RPMI8226 (cell line): ENCODE measurements at regions not wholly inside any gene's neighbourhood (a gene's known extent, or its start where the extent isn't known, plus 50 kb on each side); places are given as distances from the start of the nearest gene placed in this dataset.
A peak's percentile ranks its signal among the peaks of the same experiment; 100 is the strongest.
"Not testable (repeated sequence)": the region's sequence is repeated elsewhere in the genome, so short reads cannot be mapped to it uniquely, and the experiment has no call there.

Source experiments
- DNase-seq: peaks from one replicate; pipeline ENCODE4 v3.0.0-alpha.2; 2015

- DNase-seq, result no peak
These were observed 69.9 kb upstream of the TARDBP start for GRCh38 chr1:10942542-10942912.

DNA sequence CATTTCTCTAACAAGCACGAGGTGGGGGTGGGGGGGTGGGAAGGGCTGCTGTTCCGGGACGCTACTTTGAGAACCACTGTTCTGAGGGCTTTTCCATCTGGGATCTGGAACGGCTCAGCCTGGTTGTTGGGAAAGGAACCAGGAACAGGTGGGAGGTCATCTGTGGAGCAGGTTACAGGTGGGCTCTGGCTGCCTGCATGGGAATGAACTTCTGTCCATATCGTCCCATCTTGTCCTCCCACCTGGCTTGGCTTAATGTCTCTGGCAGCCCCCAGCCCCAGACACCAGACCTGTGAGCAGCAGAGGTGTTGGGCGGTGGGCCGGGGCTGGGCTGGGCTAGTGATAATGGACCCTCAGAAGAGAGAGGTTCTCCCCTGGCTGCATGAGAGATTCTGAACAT lies 69.4 kb upstream of the TARDBP start:
- no peak for DNase-seq

DNA sequence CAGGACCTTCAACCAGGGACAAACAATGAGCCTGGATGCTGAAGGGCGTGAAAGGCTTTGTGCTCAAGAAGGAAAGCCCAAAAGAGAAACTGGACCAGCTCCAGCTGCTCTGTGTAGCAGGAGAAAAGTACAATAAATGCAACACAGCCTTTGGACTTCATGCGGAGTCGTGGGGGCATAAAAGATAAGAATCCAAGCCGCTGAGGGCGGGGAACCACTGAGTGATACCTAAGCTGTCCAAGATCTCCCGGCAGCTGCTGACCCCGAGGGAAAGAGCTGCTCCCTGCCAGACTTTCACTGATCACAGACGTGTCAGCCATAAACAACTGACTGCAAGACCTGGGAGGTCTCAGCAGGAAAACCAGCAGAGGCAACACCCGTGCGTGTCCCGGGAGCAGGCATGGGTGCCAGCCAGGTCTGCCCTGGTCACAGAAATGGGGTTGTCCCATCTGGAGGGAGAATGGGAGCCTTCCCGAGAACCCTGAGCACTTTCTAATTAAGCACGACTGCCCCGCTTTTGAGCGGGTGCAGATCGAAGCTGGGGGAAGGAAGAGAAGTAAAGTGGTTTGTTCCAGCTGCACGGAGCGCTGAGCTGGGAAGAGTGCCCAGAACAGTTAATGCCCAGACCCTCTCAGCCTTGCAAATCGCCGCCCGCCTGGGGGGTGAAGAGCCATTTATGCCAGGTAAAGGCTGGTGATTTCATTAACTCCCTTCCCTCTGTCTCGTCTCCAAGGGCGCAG lies 68.3 kb upstream of the TARDBP start:
- DNase-seq, result peak; percentile 67

DNA sequence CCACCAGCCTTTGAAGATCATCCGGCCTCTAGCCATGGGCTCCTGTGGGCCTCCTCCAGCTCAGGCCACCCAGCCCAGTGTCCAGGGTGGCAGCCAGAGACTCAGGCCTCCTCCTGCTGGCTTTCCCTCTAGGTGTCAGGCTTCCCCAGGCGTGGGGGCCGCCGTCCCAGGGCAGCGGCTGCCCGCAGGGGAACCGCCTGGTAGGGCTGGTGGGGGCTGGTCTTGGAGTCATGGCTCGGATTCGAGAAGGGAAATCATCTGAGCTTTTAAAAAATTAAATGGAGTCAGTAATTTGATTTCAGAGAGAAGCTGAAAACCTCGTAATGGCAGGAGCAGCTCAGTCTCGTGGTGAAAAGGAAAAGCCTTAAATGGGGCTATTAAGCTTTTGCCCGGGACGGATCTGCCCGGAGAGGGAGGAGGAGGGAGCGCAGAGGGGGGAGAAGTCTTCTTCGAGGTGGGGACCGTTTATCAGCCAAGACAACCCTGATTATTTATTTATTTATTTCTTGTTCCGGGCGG lies 66.4 kb upstream of the TARDBP start:
- no peak for DNase-seq

GRCh38 chr1:10947181-10947580 lies 65.3 kb upstream of the TARDBP start:
- DNase-seq, result no peak

DNA sequence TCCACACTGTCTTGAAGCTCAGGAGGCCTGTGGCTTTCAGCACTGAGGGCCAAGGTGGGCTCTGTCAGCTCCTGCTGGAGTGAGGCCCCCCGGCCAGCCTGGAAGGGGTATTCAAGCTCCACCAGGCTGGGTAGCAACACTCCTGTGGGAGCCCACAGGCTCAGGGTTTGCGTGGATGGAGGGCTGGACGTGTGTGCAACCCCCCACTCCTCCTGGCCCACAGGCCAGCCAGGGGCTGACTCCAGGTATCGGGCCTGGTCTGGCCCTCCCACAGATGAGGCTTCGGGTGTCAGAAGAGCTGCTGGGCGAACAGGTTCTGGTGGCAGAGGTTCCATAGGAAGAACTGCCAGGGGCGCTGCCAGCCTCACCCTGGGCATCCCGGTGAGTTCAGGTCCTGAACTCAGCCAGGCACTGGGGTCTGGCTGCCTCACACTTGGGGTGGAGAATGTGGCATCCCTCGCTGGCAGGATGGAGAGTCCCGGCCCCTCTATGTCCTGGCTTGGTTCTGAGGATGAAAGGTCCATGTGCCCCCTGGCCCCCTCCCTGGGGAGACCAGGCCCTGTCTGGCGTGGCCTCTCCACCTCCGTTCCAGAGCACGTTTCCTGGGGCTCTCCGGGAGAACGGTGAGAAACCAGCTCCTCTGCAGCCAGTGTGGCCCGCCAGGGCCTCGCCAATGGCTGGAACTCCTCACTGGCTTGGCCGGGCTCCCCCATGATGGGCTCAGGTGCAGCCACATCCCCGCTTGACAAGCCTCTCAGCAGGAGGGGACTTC lies 64.6 kb upstream of the TARDBP start:
- no peak for DNase-seq

- no peak for DNase-seq
These were observed 64.0 kb upstream of the TARDBP start for GRCh38 chr1:10948463-10948775.

GRCh38 chr1:10950316-10951172 lies 61.9 kb upstream of the TARDBP start:
- peak; percentile 90 for DNase-seq

- DNase-seq, result not testable (repeated sequence)
These were observed 61.2 kb upstream of the TARDBP start for GRCh38 chr1:10951298-10951697.

DNA sequence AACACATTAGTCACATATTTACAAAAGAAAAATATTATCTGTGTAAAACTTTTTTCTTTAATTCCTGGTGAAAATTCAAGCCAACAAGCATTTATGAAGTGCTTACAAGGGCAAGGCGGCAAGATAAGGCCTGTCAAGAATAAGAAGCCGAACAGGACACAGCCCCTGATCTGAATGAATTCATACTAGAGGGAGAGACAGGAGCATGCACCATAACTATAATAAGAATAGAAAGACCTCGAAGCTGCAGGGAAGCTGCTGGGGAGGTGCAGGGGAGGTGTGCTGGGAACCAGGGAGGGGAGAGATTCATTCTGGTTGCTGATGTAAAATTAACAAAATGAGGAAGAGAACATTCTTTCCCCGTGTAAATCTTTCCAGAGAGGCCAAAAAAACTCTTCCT lies 60.5 kb upstream of the TARDBP start:
- DNase-seq, result no peak

DNA sequence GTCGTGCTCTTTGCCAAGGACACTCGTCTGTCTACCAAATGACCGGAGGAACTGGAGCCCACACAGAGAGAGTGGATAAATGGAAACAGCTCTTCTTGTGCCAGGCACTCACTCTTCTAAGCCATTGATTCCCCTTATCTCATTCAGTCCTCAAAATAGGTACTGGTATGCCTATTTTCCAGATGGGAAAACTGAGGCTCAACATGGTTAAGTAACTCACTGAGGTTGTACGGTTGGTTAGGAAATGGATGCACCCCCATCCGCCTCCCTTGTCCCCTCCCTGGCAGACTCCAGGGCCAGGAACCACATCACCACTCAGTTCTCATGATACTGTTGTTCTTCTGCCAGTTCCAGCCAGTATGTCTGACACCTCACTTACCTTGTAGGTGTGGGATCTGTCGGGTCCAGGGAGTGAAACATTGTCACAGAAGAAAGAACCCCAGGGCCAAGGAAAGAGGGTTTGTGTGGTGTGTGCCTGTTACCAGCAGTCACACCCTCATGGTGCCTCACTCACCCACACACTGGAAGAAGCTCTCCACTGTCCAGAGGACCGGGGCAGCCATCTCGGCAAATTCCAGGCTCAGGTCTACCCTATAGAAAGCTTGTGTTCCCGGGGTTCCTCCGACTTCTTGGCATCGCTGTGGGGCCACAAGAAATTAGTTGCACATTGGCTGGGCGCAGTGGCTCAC lies 58.8 kb upstream of the TARDBP start:
- DNase-seq, result no peak

- DNase-seq, result no peak
These were observed 55.3 kb upstream of the TARDBP start for GRCh38 chr1:10957133-10957532.

- DNase-seq, result no peak
These were observed 53.8 kb upstream of the TARDBP start for GRCh38 chr1:10958614-10959013.

GRCh38 chr1:10960411-10961299 lies 51.8 kb upstream of the TARDBP start:
- peak; percentile 96 for DNase-seq

DNA sequence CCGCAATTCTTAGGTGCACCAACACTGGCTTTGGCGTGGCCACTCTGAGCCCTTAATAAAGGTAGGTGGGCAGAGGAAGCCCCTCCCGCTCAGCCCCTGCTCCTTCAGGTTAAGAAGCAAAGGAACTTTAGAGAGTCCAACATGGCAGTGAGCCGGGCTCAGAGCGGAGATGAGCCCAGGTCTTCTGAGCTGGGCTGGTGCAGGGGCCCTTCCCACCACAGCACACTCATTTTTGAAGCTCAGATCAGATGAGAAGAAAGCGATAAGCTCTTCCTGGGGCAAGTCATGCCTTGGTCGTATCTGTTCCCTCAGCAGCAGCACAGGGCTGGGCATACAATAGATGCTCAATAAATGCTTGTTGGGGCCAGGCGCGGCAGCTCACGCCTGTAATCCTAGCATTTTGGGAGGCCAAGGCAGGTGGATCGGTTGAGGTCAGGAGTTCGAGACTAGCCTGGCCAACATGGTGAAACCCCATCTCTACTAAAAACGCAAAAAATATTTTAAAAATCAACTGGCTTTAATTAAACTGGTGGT lies 51.1 kb upstream of the TARDBP start:
- no peak for DNase-seq

DNA sequence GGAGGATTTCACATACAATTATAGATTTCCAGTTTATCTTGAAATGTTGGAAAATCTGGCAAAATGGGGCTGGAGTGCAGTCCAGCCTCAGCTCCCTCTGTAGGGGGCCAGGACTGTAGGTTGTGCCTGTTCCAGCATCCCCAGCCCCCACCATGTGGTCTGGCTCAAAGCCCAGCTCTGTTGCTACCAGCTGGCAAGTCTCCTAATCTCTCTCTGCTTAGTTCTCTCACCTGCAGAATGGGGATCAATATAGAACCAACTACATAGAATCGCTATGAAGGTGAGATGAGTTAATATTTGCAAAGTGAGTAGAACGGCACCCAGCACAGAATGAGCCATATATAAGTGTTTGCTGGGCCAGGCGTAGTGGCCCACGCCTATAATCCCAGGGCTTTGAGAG lies 50.0 kb upstream of the TARDBP start:
- peak; percentile 92 for DNase-seq
